ENCODE measurements at regions not wholly inside any gene's neighbourhood (a gene's known extent, or its start where the extent isn't known, plus 50 kb on each side); places are given as distances from the start of the nearest gene placed in this dataset.
"Not testable (repeated sequence)": the region's sequence is repeated elsewhere in the genome, so short reads cannot be mapped to it uniquely, and the experiment has no call there.

GRCh38 chr6:97347111-97347510 lies 64.1 kb upstream of the MMS22L start:
- no peak for DNase-seq (ENCODE audit: low read depth)

- DNase-seq (ENCODE audit: low read depth), result no peak
These were observed 78.3 kb upstream of the MMS22L start for GRCh38 chr6:97361286-97361685.

GRCh38 chr6:97364327-97364726 lies 81.3 kb upstream of the MMS22L start:
- DNase-seq (ENCODE audit: low read depth), result no peak

- not testable (repeated sequence) for DNase-seq (ENCODE audit: low read depth)
These were observed 99.1 kb upstream of the MMS22L start for GRCh38 chr6:97382071-97382470.

- no peak for DNase-seq (ENCODE audit: low read depth)
These were observed 109.7 kb upstream of the MMS22L start for GRCh38 chr6:97392735-97393134.

GRCh38 chr6:97394160-97394748 lies 111.2 kb upstream of the MMS22L start:
- peak; percentile 10 for DNase-seq (ENCODE audit: low read depth)

GRCh38 chr6:97396880-97397279 lies 113.9 kb upstream of the MMS22L start:
- DNase-seq (ENCODE audit: low read depth), result no peak

GRCh38 chr6:97399208-97399607 lies 116.2 kb upstream of the MMS22L start:
- no peak for DNase-seq (ENCODE audit: low read depth)

- DNase-seq (ENCODE audit: low read depth), result peak; percentile 27
These were observed 118.5 kb upstream of the MMS22L start for GRCh38 chr6:97401533-97401932.

- no peak for DNase-seq (ENCODE audit: low read depth)
These were observed 122.9 kb upstream of the MMS22L start for GRCh38 chr6:97405818-97406409.

GRCh38 chr6:97406633-97407032 lies 123.6 kb upstream of the MMS22L start:
- DNase-seq (ENCODE audit: low read depth), result no peak

- DNase-seq (ENCODE audit: low read depth), result no peak
These were observed 128.6 kb upstream of the MMS22L start for GRCh38 chr6:97411610-97412009.

- DNase-seq (ENCODE audit: low read depth), result no peak
These were observed 129.5 kb upstream of the MMS22L start for GRCh38 chr6:97412511-97412910.

- no peak for DNase-seq (ENCODE audit: low read depth)
These were observed 139.2 kb upstream of the MMS22L start for GRCh38 chr6:97422171-97422570.

GRCh38 chr6:97423190-97423589 lies 140.2 kb upstream of the MMS22L start:
- DNase-seq (ENCODE audit: low read depth), result no peak

- no peak for DNase-seq (ENCODE audit: low read depth)
These were observed 144.6 kb upstream of the MMS22L start for GRCh38 chr6:97427648-97428047.

GRCh38 chr6:97437087-97437486 lies 154.1 kb upstream of the MMS22L start:
- no peak for DNase-seq (ENCODE audit: low read depth)

GRCh38 chr6:97438011-97438671 lies 155.1 kb upstream of the MMS22L start:
- DNase-seq (ENCODE audit: low read depth), result no peak

- peak; percentile 2 for DNase-seq (ENCODE audit: low read depth)
These were observed 157.7 kb upstream of the MMS22L start for GRCh38 chr6:97440590-97441176.

- no peak for DNase-seq (ENCODE audit: low read depth)
These were observed 160.5 kb upstream of the MMS22L start for GRCh38 chr6:97443408-97444080.

GRCh38 chr6:97445407-97445806 lies 162.4 kb upstream of the MMS22L start:
- DNase-seq (ENCODE audit: low read depth), result no peak

GRCh38 chr6:97449444-97449966 lies 166.5 kb upstream of the MMS22L start:
- no peak for DNase-seq (ENCODE audit: low read depth)

Measured in GM04503 (cell line).